Mesodermal cell (in vitro differentiated cells): ENCODE measurements at regions not wholly inside any gene's neighbourhood (a gene's known extent, or its start where the extent isn't known, plus 50 kb on each side); places are given as distances from the start of the nearest gene placed in this dataset.
"Not testable (repeated sequence)": the region's sequence is repeated elsewhere in the genome, so short reads cannot be mapped to it uniquely, and the experiment has no call there.

Source experiments
- H3K27ac ChIP-seq: 2 replicates; pipeline ENCODE4 v1.7.0; 2013; ENCODE audit warnings: mild to moderate bottlenecking, low read depth, low read length, moderate library complexity; ENCODE audit not compliant: severe bottlenecking
- H3K36me3 ChIP-seq: 2 replicates; pipeline ENCODE4 v1.7.1; 2013; ENCODE audit warnings: mild to moderate bottlenecking, low read length, moderate library complexity; ENCODE audit not compliant: control insufficient read depth, insufficient read depth
- H3K4me1 ChIP-seq: one replicate; pipeline ENCODE4 v1.7.1; 2013; ENCODE audit warnings: mild to moderate bottlenecking, low read length; ENCODE audit not compliant: insufficient read depth, control insufficient read depth, poor library complexity, severe bottlenecking
- H3K4me3 ChIP-seq: 2 replicates; pipeline ENCODE4 v1.7.0; 2013; ENCODE audit warnings: low read length, control low read depth, mild to moderate bottlenecking; ENCODE audit not compliant: insufficient read depth, poor library complexity, severe bottlenecking; ENCODE audit errors: extremely low read depth
- H3K9me3 ChIP-seq: 2 replicates; pipeline ENCODE4 v1.7.1; 2013; ENCODE audit warnings: mild to moderate bottlenecking, low read length, moderate library complexity; ENCODE audit not compliant: control insufficient read depth
- WGBS, 2 experiments: methylation state at CpG; one replicate each; pipeline ENCODE4 v1.1.5; 2013; ENCODE audit warnings: missing lambda C conversion rate in 2 of 2; ENCODE audit not compliant: insufficient coverage in 2 of 2; 5-methylcytosine and 5-hydroxymethylcytosine counted together

DNA sequence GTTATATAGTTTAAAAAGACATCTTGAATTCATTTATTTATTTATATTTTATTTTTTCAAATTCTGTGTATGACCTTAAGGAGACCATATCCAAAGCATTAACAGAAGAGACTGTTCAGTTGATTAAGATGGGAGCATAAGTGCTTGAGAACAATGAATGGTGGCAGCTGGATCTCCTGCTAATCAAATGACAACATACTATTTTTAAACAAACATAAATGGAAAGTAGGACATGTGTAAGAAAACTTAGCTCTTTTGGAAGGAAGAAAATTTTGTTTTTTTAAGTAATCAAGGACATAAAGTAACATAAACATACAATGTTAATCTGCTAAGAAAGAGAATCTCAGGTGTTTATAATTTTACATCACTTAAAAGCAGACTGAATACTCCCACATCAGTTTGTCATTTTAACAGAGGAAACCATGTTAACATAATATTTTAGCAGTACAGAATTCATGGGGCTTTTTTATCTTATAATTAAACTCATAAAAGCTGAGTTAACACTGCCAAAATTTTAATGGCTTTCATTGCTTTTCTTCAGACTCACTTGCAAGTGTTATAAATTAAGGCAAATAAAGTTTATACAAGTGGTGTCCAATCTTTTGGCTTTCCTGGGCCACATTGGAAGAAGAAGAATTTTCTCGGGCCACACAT is 95.1 kb downstream of the MAD2L1 start:
- Histone ChIP-seq H3K9me3 (no peaks in the 10 kb centered on the region), H3K27ac (no peak overlapping the region), H3K36me3 (no peaks in the 10 kb centered on the region), H3K4me3 (no peak overlapping the region), H3K4me1 (no peaks in the 10 kb centered on the region)
- 83% methylated on average over 1 of the region's 1 CpG; no CpG with 5 or more reads in 1 of the 2 experiments for WGBS, 2 experiments

DNA sequence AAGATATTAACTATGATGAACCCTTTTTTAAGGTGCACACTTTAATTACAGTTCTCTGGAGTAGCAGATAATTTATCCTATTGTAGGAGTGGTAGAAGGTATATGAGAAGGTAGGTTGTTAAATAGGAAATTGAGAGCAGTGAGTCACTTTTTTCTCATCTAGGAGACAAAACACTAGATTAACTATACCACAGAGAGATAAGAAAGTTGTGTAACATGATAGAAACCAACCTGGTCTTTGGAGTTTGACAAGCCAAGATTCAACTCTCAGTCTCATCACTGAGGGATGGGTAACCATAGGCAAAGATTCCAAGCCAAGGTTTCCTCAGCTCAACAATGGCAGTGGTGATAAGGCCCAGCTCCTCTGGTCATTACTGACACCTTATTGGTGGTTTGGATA is 104.0 kb downstream of the MAD2L1 start:
- H3K4me3 ChIP-seq: no peak overlapping the region
- H3K9me3 ChIP-seq: no peaks in the 10 kb centered on the region
- no peaks in the 10 kb centered on the region for H3K36me3 ChIP-seq
- H3K27ac ChIP-seq: no peak overlapping the region
- H3K4me1 ChIP-seq: no peaks in the 10 kb centered on the region

DNA sequence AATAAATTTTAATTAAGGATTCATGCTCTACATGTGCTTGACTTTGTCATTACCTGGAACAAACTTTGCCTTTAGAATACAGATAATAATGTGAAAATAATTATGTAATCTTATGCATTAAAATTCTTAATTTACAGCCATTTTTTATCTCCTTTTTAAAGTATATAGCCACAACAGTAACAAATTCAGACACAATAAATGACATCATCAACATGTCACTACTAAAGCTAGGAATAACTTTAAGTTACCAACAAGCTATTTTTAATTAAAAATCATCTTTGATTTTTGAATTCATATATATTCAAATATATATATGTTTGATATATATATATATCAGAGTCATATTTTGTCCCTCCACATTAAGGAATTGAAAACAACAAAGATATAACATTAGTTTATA is 107.7 kb downstream of the MAD2L1 start:
- H3K9me3 ChIP-seq: no peaks in the 10 kb centered on the region
- no peaks in the 10 kb centered on the region for H3K36me3 ChIP-seq
- no peaks in the 10 kb centered on the region for H3K4me1 ChIP-seq
- H3K27ac ChIP-seq: no peak overlapping the region
- no peak overlapping the region for H3K4me3 ChIP-seq

DNA sequence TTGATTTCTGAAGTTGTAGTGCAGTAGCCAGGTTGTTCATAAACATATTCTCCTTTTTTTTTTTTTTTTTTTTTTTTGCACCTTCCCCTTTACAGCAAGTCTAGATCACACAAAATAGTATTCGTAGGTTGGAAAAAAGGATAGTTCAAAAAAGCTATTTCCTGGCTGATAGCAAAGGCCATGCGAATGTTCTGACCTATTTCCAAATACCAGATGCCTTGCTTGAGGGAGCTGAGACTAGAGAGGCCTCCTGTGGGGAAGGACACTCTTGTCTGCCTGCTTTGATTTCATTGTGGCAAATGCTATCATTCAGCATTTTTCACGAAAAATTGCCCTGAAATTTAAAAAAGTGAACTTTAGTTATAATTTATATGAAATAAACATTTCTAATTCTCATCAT is 111.4 kb downstream of the MAD2L1 start:
- Histone ChIP-seq H3K4me3 (no peak overlapping the region), H3K9me3 (no peaks in the 10 kb centered on the region), H3K36me3 (no peaks in the 10 kb centered on the region), H3K4me1 (no peaks in the 10 kb centered on the region), H3K27ac (no peak overlapping the region)
- 83% methylated on average over 1 of the region's 3 CpGs for WGBS, 2 experiments

DNA sequence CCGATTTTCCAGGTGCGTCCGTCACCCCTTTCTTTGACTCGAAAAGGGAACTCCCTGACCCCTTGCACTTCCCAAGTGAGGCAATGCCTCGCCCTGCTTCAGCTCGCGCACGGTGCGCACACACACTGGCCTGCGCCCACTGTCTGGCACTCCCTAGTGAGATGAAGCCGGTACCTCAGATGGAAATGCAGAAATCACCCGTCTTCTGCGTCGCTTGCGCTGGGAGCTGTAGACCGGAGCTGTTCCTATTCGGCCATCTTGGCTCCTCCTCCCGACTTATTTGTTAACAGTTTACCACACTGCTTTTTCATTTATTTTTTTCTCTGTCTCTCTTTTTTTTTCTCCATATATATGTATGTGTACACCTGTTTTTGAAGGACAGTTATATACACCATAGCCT is 112.2 kb downstream of the MAD2L1 start:
- not testable (repeated sequence) for H3K36me3 ChIP-seq, H3K27ac ChIP-seq, H3K4me3 ChIP-seq, H3K9me3 ChIP-seq, H3K4me1 ChIP-seq
- 99 to 100% methylated on average over 2 to 11 of the region's 18 CpGs for WGBS, 2 experiments

DNA sequence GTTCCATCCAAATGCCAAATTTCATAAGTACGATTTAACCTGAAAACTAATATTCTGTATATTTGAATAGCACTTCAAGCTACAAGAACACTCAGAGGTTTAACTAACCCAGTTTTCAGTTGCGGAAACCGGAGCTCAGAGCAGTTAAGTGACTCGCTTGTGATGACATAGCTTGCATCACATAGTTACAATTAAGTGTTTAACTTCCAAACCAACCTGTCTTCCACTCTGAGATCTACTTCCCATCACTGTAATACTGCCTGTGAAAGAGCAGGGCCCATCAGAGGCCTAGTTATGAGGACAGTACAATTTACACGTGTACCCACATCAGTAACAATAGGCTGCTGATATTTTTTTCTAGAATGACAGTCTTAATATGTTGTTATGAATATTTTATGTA is 120.3 kb downstream of the MAD2L1 start:
- 94 to 100% methylated on average over 1 to 3 of the region's 5 CpGs for WGBS, 2 experiments
- Histone ChIP-seq H3K4me3 (no peak overlapping the region), H3K4me1 (no peaks in the 10 kb centered on the region), H3K36me3 (no peaks in the 10 kb centered on the region), H3K9me3 (no peaks in the 10 kb centered on the region), H3K27ac (no peak overlapping the region)

DNA sequence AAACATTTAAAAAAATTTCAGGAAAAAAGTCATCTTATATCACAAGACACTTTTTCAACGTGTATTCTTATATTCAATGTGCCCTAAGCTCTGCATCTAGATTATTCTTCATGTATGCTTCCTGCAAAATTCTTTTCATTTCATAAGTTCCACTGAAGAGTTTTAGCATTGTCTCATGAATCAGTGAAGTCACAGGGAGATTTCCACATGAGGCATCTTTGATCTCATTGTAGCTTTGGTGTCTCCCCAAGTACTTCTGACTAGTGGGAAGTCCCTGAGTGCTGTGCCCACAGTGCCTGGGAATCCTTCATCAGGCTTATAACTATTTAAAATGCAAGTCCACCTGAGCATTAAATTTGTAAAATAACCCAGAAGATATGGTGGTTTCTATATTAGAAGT is 123.8 kb downstream of the MAD2L1 start:
- H3K4me3 ChIP-seq: no peak overlapping the region
- H3K4me1 ChIP-seq: no peaks in the 10 kb centered on the region
- H3K27ac ChIP-seq: no peak overlapping the region
- H3K36me3 ChIP-seq: no peaks in the 10 kb centered on the region
- 83 to 100% methylated on average over 1 of the region's 1 CpG for WGBS, 2 experiments
- no peaks in the 10 kb centered on the region for H3K9me3 ChIP-seq

DNA sequence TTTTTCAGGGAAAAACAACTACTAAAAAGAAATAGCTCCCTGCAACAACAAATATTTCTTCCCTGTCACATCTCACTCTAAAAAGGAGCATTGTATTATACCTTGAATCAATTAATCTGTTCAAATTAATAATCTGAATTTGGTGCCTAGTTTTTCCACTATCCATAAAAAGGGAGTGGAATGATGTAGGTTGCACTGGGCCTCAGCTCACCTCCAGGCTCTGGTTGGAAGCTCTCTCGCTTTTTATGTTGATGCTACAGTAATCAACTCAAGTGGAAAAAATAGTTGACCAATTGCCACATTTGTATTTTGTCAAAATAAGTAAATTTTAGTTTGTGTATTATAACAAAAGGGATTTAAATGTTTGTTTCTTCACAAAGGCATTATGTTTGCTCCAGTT is 126.1 kb downstream of the MAD2L1 start:
- no peaks in the 10 kb centered on the region for H3K4me1 ChIP-seq
- no peak overlapping the region for H3K4me3 ChIP-seq
- no peaks in the 10 kb centered on the region for H3K36me3 ChIP-seq
- 83% methylated on average over 1 of the region's 1 CpG; no CpG with 5 or more reads in 1 of the 2 experiments for WGBS, 2 experiments
- H3K27ac ChIP-seq: no peak overlapping the region
- H3K9me3 ChIP-seq: no peaks in the 10 kb centered on the region

DNA sequence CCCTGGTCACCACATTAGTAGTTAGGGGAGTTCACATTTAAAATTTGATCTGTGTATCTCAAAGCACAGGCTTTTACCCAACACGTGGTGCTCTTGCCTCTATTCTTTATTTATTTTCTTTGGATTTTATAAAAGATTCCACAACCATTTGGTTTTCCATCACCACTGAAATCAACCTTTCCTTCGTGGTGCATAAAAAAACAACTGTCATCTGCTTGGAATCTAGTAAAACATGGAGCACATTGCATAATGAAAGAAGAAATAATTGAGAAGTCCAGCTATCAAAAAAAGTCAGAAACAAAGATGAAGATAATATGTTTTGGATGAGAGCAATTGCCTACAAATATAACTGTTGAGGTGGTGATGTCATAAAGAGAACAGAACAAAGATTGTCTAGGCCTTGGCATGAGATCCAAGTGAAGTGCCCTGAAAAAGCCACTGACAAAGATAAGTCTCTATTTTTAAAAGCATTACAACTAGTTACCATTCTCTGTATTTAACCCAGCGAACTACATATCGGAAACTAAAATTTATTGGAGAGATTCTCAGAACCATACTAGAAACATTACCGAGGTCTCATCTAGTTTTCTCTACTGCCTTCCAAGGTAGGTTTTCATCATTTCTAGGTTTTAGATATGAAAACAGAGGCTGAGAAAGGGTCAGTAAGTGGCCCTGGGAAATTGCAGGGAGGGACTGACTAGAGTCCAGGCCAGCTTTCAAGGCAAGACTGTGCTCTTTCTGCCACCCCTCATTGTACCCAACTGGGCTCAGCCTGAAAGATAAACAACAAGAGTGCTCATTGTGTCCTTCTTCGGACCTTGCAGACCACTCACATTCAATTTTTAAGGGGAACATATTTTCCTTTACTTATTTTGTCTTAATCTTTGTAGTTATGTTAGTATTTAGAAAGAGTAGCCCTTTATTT is 127.3 kb downstream of the MAD2L1 start:
- 93% methylated on average over 2 of the region's 6 CpGs; no CpG with 5 or more reads in 1 of the 2 experiments for WGBS, 2 experiments
- no peaks in the 10 kb centered on the region for H3K4me1 ChIP-seq
- no peak overlapping the region for H3K4me3 ChIP-seq
- no peaks in the 10 kb centered on the region for H3K36me3 ChIP-seq
- no peaks in the 10 kb centered on the region for H3K9me3 ChIP-seq
- no peak overlapping the region for H3K27ac ChIP-seq

DNA sequence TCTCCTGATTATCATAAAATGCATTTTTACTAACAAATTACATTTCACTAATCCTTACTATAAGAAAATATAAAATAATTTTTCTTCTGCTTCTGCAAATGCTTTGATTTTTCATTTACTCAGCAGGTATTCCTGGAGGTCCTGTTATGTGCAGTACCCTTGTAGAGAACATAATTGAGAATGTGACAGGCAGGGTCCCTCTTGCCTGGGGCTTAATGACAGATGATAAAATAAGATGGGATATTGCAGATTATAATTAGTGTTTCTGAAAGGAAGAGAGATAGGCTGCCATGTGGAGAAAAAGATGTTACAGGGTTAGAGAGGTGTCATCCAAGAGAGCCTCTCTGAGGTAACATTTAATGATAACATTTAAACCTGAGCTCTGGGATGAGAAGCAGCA is 128.9 kb downstream of the MAD2L1 start:
- no peak overlapping the region for H3K4me3 ChIP-seq
- H3K4me1 ChIP-seq: no peaks in the 10 kb centered on the region
- no peak overlapping the region for H3K27ac ChIP-seq
- H3K9me3 ChIP-seq: no peaks in the 10 kb centered on the region
- no peaks in the 10 kb centered on the region for H3K36me3 ChIP-seq

DNA sequence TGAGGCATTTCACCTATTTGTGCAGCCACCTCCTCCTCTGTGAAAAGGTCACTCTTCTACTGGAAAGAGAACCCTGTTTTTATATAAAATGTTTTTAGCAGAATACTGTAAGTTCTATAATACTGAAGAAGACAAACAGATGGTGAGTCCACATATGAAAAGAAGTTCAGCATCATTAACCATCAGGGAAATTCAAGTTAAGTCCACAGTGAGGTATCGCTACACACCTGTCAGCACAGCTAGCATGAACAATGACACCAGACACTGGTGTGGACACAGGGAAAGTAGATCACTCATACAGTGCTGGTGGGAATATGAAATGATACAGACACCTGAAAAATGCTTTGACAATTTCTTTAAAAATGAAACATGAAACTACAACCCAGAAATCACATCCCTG is 133.0 kb downstream of the MAD2L1 start:
- Histone ChIP-seq H3K4me3 (no peak overlapping the region), H3K4me1 (peaks cover 9% of the 10 kb centered on the region), H3K9me3 (no peaks in the 10 kb centered on the region), H3K27ac (no peak overlapping the region), H3K36me3 (no peaks in the 10 kb centered on the region)
- WGBS, 2 experiments: 100% methylated on average over 1 of the region's 1 CpG; no CpG with 5 or more reads in 1 of the 2 experiments
